Body of pancreas (tissue), 4 donors: ENCODE measurements at regions not wholly inside any gene's neighbourhood (a gene's known extent, or its start where the extent isn't known, plus 50 kb on each side); places are given as distances from the start of the nearest gene placed in this dataset.

ENCODE experiments used
- ATAC-seq: fragments of 150-250 bp; one replicate; pipeline ENCODE4 v1.9.1; 2016
- DNase-seq, 4 donors: peaks; one replicate each; pipeline ENCODE4 v3.0.0-alpha.2; 2019
- H3K27ac ChIP-seq, 4 donors: fragments of 200-600 bp; sonication (generic); 1 replicate in 3 of 4; 2 replicates in 1 of 4; pipeline versions ENCODE4 v1.5.1 to v1.6.1; 2016 to 2019; ENCODE audit warnings: mild to moderate bottlenecking in 1 of 4, mixed read lengths in 1 of 4, moderate library complexity in 1 of 4
- H3K27me3 ChIP-seq, 2 donors: fragments of 200-600 bp; sonication (generic); one replicate each; pipeline ENCODE4 v1.6.0; 2016; ENCODE audit warnings: mild to moderate bottlenecking in 1 of 2
- H3K36me3 ChIP-seq, 2 donors: fragments of 200-600 bp; sonication (generic); replicated peaks in 1 of 2; 2 replicates each; pipeline ENCODE4 v1.5.1; 2016; ENCODE audit warnings: low read depth in 2 of 2; ENCODE audit not compliant: insufficient read depth in 1 of 2
- H3K4me1 ChIP-seq: fragments of 200-600 bp; sonication (generic); one replicate; pipeline ENCODE4 v1.6.0; 2016
- H3K4me3 ChIP-seq, 2 donors: fragments of 200-600 bp; sonication (generic); 1 replicate in 1 of 2; 2 replicates in 1 of 2; pipeline ENCODE4 v1.5.1; 2016 to 2019
- H3K9me3 ChIP-seq, 3 donors: fragments of 200-600 bp; sonication (generic); 1 replicate in 2 of 3; 2 replicates in 1 of 3; pipeline ENCODE4 v1.5.1; 2016
- POLR2A ChIP-seq, 3 donors: fragments of 450-650 bp; IDR thresholded peaks; one replicate each; pipeline ENCODE4 v1.6.1; 2016; ENCODE audit warnings: antibody characterized with exemption in 3 of 3, mild to moderate bottlenecking in 2 of 3
- WGBS, 2 donors: methylation state at CpG; one replicate each; pipeline ENCODE4 v1.1.5; 2017; 5-methylcytosine and 5-hydroxymethylcytosine counted together
- intact Hi-C: fragments of 100-400 bp; cut with DNase I; formaldehyde crosslinking; loops from one replicate; pipeline ENCODE4 v1.15.1; 2023
- TF ChIP-seq, protein P1 (sequence below), 7 experiments: fragments of 450-650 bp in 4 of 7; fragments of 200-600 bp in 3 of 7; sonication (generic) in 3 of 7; IDR thresholded peaks; one replicate each; pipeline ENCODE4 v1.5.1; 2016 to 2019; ENCODE audit warnings: antibody characterized with exemption in 7 of 7

GRCh38 chr5:98299435-98299834 lies 474.0 kb upstream of the RGMB start:
- no peaks in the 10 kb centered on the region for H3K27me3 ChIP-seq
- no peaks in the 10 kb centered on the region for H3K36me3 ChIP-seq
- no peak for TF ChIP-seq POLR2A (IDR thresholded peaks at IDR 0.05)
- TF ChIP-seq, protein P1, sequence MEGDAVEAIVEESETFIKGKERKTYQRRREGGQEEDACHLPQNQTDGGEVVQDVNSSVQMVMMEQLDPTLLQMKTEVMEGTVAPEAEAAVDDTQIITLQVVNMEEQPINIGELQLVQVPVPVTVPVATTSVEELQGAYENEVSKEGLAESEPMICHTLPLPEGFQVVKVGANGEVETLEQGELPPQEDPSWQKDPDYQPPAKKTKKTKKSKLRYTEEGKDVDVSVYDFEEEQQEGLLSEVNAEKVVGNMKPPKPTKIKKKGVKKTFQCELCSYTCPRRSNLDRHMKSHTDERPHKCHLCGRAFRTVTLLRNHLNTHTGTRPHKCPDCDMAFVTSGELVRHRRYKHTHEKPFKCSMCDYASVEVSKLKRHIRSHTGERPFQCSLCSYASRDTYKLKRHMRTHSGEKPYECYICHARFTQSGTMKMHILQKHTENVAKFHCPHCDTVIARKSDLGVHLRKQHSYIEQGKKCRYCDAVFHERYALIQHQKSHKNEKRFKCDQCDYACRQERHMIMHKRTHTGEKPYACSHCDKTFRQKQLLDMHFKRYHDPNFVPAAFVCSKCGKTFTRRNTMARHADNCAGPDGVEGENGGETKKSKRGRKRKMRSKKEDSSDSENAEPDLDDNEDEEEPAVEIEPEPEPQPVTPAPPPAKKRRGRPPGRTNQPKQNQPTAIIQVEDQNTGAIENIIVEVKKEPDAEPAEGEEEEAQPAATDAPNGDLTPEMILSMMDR (IDR thresholded peaks at IDR 0.05) = no peak
- H3K27ac ChIP-seq = no peak overlapping the region
- H3K9me3 ChIP-seq = no peaks in the 10 kb centered on the region
- H3K4me3 ChIP-seq = no peak overlapping the region
- no peaks in the 10 kb centered on the region for H3K4me1 ChIP-seq
- 88 to 89% methylated on average over 2 of the region's 2 CpGs for WGBS, 2 donors
- DNase-seq (no peak), ATAC-seq (no peak)
- intact Hi-C loops = no loop called here

DNA sequence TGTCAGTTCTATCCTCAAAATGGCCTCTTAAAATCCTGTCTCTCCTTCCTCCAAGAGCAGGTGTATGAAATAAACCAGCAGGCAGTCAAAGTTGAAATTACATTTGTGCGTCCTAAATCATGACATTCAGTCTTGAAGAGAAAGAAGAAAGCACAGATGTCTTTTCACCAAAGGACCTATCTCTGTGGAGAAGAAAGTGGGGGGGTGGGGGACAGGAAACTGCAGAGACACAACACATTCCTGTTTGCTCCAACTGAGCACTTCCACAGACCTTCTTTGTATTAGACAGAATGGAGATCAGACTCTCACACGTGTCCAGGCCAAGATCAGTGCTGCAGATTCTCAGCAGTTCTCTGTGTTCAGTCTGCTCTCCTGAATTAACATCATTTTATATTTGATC lies 471.9 kb upstream of the RGMB start:
- 56% methylated on average over 2 of the region's 2 CpGs for WGBS, 2 donors
- Histone ChIP-seq H3K4me3 (no peak overlapping the region), H3K27ac (no peak overlapping the region), H3K27me3 (no peaks in the 10 kb centered on the region), H3K36me3 (no peaks in the 10 kb centered on the region), H3K9me3 (no peaks in the 10 kb centered on the region), H3K4me1 (no peaks in the 10 kb centered on the region)
- intact Hi-C loops = no loop called here
- no peak for TF ChIP-seq POLR2A (IDR thresholded peaks at IDR 0.05)
- TF ChIP-seq, protein P1 (IDR thresholded peaks at IDR 0.05) = no peak
- no peak for DNase-seq
- no peak for ATAC-seq

DNA sequence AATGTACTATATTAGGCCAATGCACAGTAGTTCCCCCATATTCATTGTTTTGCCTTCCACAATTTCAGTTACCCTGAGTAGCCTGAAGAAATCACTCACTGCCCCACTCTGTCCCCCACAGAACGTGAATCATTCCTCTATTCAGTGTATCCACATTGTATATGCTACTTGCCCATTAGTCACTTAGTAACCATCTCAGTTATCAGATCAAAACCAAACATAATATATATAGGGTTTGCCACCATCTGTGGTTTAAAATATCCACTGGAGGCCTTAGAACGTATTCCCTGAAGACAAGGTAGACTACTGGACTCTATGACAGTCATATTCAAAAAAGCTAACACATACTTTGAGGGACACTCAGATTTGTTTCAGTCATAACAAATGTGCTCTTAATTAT lies 465.7 kb upstream of the RGMB start:
- H3K27ac ChIP-seq = no peak overlapping the region
- DNase-seq (no peak), ATAC-seq (no peak)
- no peaks in the 10 kb centered on the region for H3K9me3 ChIP-seq
- H3K27me3 ChIP-seq = no peaks in the 10 kb centered on the region
- intact Hi-C loops = no loop called here
- TF ChIP-seq, protein P1 (IDR thresholded peaks at IDR 0.05) = no peak
- TF ChIP-seq POLR2A (IDR thresholded peaks at IDR 0.05) = no peak
- H3K36me3 ChIP-seq = no peaks in the 10 kb centered on the region
- WGBS, 2 donors = 61 to 67% methylated on average over 2 of the region's 2 CpGs
- H3K4me1 ChIP-seq = no peaks in the 10 kb centered on the region
- no peak overlapping the region for H3K4me3 ChIP-seq

DNA sequence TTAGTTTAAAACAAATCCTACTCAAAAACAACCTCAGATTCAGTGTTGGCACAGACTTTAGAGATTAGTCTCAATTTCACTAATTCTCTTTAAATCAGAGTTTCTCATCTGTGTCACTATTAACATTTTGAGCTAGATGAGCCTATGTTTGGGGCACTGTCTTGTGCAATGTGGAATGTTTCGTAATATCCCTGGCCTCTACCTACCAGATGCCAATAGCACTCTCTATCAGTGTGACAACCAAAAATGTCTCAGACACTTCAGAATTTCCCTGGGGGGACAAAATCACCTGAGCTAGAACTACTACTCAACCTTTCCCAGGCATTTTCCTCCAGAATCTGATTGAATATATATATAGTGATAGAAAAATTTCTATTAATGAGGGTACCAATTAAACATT lies 465.2 kb upstream of the RGMB start:
- intact Hi-C loops = no loop called here
- H3K27ac ChIP-seq = no peak overlapping the region
- no peak overlapping the region for H3K4me3 ChIP-seq
- ATAC-seq (no peak), DNase-seq (no peak)
- TF ChIP-seq, protein P1 (IDR thresholded peaks at IDR 0.05) = no peak
- TF ChIP-seq POLR2A (IDR thresholded peaks at IDR 0.05) = no peak
- H3K9me3 ChIP-seq = no peaks in the 10 kb centered on the region
- H3K27me3 ChIP-seq = no peaks in the 10 kb centered on the region
- no peaks in the 10 kb centered on the region for H3K4me1 ChIP-seq
- H3K36me3 ChIP-seq = no peaks in the 10 kb centered on the region
- 86 to 95% methylated on average over 1 of the region's 1 CpG for WGBS, 2 donors

GRCh38 chr5:98308960-98309359 lies 464.5 kb upstream of the RGMB start:
- TF ChIP-seq POLR2A (IDR thresholded peaks at IDR 0.05) = no peak
- TF ChIP-seq, protein P1 (IDR thresholded peaks at IDR 0.05) = no peak
- Histone ChIP-seq H3K9me3 (no peaks in the 10 kb centered on the region), H3K4me3 (no peak overlapping the region), H3K27ac (no peak overlapping the region), H3K36me3 (no peaks in the 10 kb centered on the region), H3K4me1 (no peaks in the 10 kb centered on the region), H3K27me3 (no peaks in the 10 kb centered on the region)
- no peak for ATAC-seq
- WGBS, 2 donors = 77 to 82% methylated on average over 4 of the region's 4 CpGs
- no peak for DNase-seq
- intact Hi-C loops = no loop called here
